22Rv1 (cell line): ENCODE measurements at regions not wholly inside any gene's neighbourhood (a gene's known extent, or its start where the extent isn't known, plus 50 kb on each side); places are given as distances from the start of the nearest gene placed in this dataset.

Experiments
- H3K27ac ChIP-seq: fragments of 450-650 bp; 2 replicates; pipeline ENCODE4 v1.5.1; 2017
- CTCF ChIP-seq: fragments of 450-650 bp; IDR thresholded peaks from 2 replicates; pipeline ENCODE4 v1.5.1; 2017; ENCODE audit warnings: mild to moderate bottlenecking
- ZFX ChIP-seq: fragments of 450-650 bp; IDR thresholded peaks from 2 replicates; pipeline ENCODE4 v1.6.1; 2017; ENCODE audit warnings: antibody characterized with exemption, borderline replicate concordance

GRCh38 chr11:18878211-18878610, 61.0 kb downstream of the MRGPRX1 start:
- TF ChIP-seq CTCF (no peak), ZFX (no peak)
- H3K27ac ChIP-seq, result no peak overlapping the region

- H3K27ac ChIP-seq, result no peak overlapping the region
- TF ChIP-seq ZFX (no peak), CTCF (no peak)
Observed at GRCh38 chr11:18865951-18866350, 73.3 kb downstream of the MRGPRX1 start.

GRCh38 chr11:18865261-18865660, 73.7 kb upstream of the PTPN5 start:
- H3K27ac ChIP-seq, result no peak overlapping the region
- TF ChIP-seq CTCF (no peak), ZFX (no peak)

- H3K27ac ChIP-seq, result no peak overlapping the region
- TF ChIP-seq ZFX (no peak), CTCF (peak; percentile 77)
Observed at GRCh38 chr11:18853086-18853720, 61.6 kb upstream of the PTPN5 start.

- H3K27ac ChIP-seq, result no peak overlapping the region
- TF ChIP-seq ZFX (no peak), CTCF (no peak)
Observed at GRCh38 chr11:18849406-18849805, 57.8 kb upstream of the PTPN5 start.

- H3K27ac ChIP-seq, result no peak overlapping the region
- TF ChIP-seq CTCF, result peak; percentile 80
- no peak for TF ChIP-seq ZFX
Observed at GRCh38 chr11:18844753-18845367, 53.3 kb upstream of the PTPN5 start.
